ENCODE measurements at regions not wholly inside any gene's neighbourhood (a gene's known extent, or its start where the extent isn't known, plus 50 kb on each side); places are given as distances from the start of the nearest gene placed in this dataset.

DNA sequence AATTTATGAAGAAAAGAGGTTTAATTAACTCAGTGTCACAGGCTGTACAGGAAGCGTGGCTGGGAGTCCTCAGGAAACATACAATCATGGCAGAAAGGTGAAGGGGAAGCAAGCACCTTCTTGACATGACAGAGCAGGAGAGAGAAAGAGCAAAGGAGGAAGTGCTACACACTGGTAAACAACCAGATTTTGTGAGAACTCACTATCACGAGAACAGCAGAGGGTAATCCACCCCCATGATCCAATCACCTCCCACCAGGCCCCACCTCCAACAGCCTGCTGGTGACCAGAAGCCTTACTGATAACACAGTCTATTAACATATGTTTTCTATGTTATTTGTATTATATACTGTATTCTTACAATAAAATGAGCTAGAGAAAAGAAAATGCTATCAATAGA is 254.8 kb downstream of the PCDH10 start:
- Histone ChIP-seq H3K4me3 (ENCODE audit: low read length) (no peak overlapping the region), H4K20me1 (ENCODE audit: low read length) (no peaks in the 10 kb centered on the region), H3K9ac (ENCODE audit: low read length) (no peak overlapping the region), H3K9me2 (replicated peaks; ENCODE audit: low read length) (no peaks in the 10 kb centered on the region), H3K36me3 (ENCODE audit: low read depth, low read length) (no peaks in the 10 kb centered on the region), H3K9me3 (ENCODE audit: low read length) (no peaks in the 10 kb centered on the region), H3K27me3 (ENCODE audit: low read length) (no peaks in the 10 kb centered on the region), H3F3A (ENCODE audit: low read length, unreplicated experiment) (no peaks in the 10 kb centered on the region), H3K4me1 (ENCODE audit: insufficient read depth, low read length) (no peaks in the 10 kb centered on the region), H3K27ac (ENCODE audit: low read length) (no peak overlapping the region), H2AFZ (ENCODE audit: low read length) (no peak overlapping the region), H3K4me2 (ENCODE audit: low read length) (no peak overlapping the region), H3K79me2 (ENCODE audit: low read length) (no peaks in the 10 kb centered on the region)
- DNase-seq = no peak
- TF ChIP-seq EZH2phosphoT487 (IDR thresholded peaks at IDR 0.05; ENCODE audit: borderline replicate concordance, low read length) = no peak
- no peak for TF ChIP-seq EZH2 (IDR thresholded peaks at IDR 0.05; ENCODE audit: low read length, unreplicated experiment)
- TF ChIP-seq, protein P1, sequence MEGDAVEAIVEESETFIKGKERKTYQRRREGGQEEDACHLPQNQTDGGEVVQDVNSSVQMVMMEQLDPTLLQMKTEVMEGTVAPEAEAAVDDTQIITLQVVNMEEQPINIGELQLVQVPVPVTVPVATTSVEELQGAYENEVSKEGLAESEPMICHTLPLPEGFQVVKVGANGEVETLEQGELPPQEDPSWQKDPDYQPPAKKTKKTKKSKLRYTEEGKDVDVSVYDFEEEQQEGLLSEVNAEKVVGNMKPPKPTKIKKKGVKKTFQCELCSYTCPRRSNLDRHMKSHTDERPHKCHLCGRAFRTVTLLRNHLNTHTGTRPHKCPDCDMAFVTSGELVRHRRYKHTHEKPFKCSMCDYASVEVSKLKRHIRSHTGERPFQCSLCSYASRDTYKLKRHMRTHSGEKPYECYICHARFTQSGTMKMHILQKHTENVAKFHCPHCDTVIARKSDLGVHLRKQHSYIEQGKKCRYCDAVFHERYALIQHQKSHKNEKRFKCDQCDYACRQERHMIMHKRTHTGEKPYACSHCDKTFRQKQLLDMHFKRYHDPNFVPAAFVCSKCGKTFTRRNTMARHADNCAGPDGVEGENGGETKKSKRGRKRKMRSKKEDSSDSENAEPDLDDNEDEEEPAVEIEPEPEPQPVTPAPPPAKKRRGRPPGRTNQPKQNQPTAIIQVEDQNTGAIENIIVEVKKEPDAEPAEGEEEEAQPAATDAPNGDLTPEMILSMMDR (conservative IDR thresholded peaks at IDR 0.05; ENCODE audit: low read depth, low read length) = no peak
- ChIA-PET CTCF (no interaction called here), POLR2A (ENCODE audit: unreplicated experiment) (no interaction called here)
- intact Hi-C loops (cut with micrococcal nuclease) = no loop called here
- no TSS peak for BruUV-seq (replicated peaks)
- ATAC-seq = no peak

DNA sequence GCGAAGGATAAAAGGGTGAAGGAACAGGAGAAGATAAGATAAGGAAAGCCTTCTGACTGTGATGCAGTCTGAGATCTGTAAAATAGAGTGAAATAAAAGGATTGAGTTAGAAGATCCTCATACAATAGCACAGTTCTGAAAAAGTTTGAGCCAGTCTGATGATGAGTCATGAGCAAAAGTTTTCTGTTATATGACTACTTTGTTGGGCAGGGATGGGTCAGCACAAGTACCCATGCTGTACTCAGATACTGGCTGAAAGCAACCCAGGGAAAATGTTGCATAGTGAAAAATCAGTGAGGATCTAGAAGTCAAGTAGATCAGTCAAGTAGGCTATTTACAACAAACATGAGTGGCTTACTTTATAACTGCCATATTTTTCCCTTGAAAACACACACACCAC is 253.5 kb downstream of the PCDH10 start:
- no peaks in the 10 kb centered on the region for H3K4me1 ChIP-seq (ENCODE audit: insufficient read depth, low read length)
- H3K27ac ChIP-seq (ENCODE audit: low read length) = no peak overlapping the region
- H2AFZ ChIP-seq (ENCODE audit: low read length) = no peak overlapping the region
- H3K36me3 ChIP-seq (ENCODE audit: low read depth, low read length) = no peaks in the 10 kb centered on the region
- H3K27me3 ChIP-seq (ENCODE audit: low read length) = no peaks in the 10 kb centered on the region
- H3F3A ChIP-seq (ENCODE audit: low read length, unreplicated experiment) = no peaks in the 10 kb centered on the region
- no peaks in the 10 kb centered on the region for H3K9me3 ChIP-seq (ENCODE audit: low read length)
- no peaks in the 10 kb centered on the region for H4K20me1 ChIP-seq (ENCODE audit: low read length)
- BruUV-seq (replicated peaks) = no TSS peak
- no peaks in the 10 kb centered on the region for H3K79me2 ChIP-seq (ENCODE audit: low read length)
- CTCF ChIA-PET = no interaction called here
- H3K4me3 ChIP-seq (ENCODE audit: low read length) = no peak overlapping the region
- H3K4me2 ChIP-seq (ENCODE audit: low read length) = no peak overlapping the region
- intact Hi-C loops (cut with micrococcal nuclease) = no loop called here
- peak; percentile 14 for DNase-seq
- H3K9me2 ChIP-seq (replicated peaks; ENCODE audit: low read length) = no peaks in the 10 kb centered on the region
- POLR2A ChIA-PET (ENCODE audit: unreplicated experiment) = no interaction called here
- H3K9ac ChIP-seq (ENCODE audit: low read length) = no peak overlapping the region
- peak; percentile 72 for ATAC-seq
- no peak for TF ChIP-seq EZH2phosphoT487 (IDR thresholded peaks at IDR 0.05; ENCODE audit: borderline replicate concordance, low read length)
- no peak for TF ChIP-seq EZH2 (IDR thresholded peaks at IDR 0.05; ENCODE audit: low read length, unreplicated experiment)
- TF ChIP-seq, protein P1 (conservative IDR thresholded peaks at IDR 0.05; ENCODE audit: low read depth, low read length) = no peak

DNA sequence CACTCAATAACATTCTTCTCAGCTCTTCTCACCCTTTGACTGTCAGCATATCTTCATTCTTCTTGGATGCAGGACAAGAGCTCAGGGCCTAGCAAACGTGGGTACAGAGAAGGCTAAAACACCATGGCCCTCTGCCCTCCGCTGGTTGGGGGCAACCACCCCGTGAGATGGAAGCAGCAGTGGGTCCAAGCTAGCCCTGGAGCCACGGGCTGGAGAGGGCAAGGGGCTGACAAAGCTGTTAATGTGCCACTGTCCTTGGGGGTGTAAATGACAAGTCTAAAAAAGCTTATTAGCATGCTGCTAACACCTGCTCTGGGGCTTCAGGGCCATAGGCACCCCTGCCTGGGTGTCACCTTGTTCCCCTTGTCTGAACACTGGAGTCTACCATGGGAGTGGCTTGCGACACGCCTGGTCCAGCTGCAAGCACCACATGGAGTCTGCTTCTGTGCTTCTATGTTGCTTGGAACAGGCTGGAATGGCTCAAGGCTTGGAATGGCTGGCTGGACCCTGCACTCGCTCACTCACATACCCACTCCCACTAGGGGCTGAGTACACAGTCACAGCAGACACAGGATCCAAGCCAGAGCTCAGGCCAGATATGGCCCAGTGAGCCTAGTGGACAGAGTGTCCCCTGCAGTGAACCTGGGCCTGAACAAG is 246.0 kb downstream of the PCDH10 start:
- POLR2A ChIA-PET (ENCODE audit: unreplicated experiment) = no interaction called here
- no peak overlapping the region for H3K27ac ChIP-seq (ENCODE audit: low read length)
- H3K9me2 ChIP-seq (replicated peaks; ENCODE audit: low read length) = no peaks in the 10 kb centered on the region
- H3K27me3 ChIP-seq (ENCODE audit: low read length) = no peaks in the 10 kb centered on the region
- ATAC-seq = no peak
- H2AFZ ChIP-seq (ENCODE audit: low read length) = no peak overlapping the region
- BruUV-seq (replicated peaks) = no TSS peak
- no peak overlapping the region for H3K4me2 ChIP-seq (ENCODE audit: low read length)
- no peaks in the 10 kb centered on the region for H3K79me2 ChIP-seq (ENCODE audit: low read length)
- H3F3A ChIP-seq (ENCODE audit: low read length, unreplicated experiment) = no peaks in the 10 kb centered on the region
- intact Hi-C loops (cut with micrococcal nuclease) = no loop called here
- no peaks in the 10 kb centered on the region for H3K36me3 ChIP-seq (ENCODE audit: low read depth, low read length)
- H3K4me3 ChIP-seq (ENCODE audit: low read length) = no peak overlapping the region
- no peaks in the 10 kb centered on the region for H4K20me1 ChIP-seq (ENCODE audit: low read length)
- no peaks in the 10 kb centered on the region for H3K4me1 ChIP-seq (ENCODE audit: insufficient read depth, low read length)
- no peaks in the 10 kb centered on the region for H3K9me3 ChIP-seq (ENCODE audit: low read length)
- CTCF ChIA-PET = no interaction called here
- no peak for TF ChIP-seq EZH2 (IDR thresholded peaks at IDR 0.05; ENCODE audit: low read length, unreplicated experiment)
- no peak for TF ChIP-seq EZH2phosphoT487 (IDR thresholded peaks at IDR 0.05; ENCODE audit: borderline replicate concordance, low read length)
- TF ChIP-seq, protein P1 (conservative IDR thresholded peaks at IDR 0.05; ENCODE audit: low read depth, low read length) = no peak
- no peak overlapping the region for H3K9ac ChIP-seq (ENCODE audit: low read length)
- DNase-seq = no peak

Data from PC-3 (cell line).